ENCODE measurements at regions not wholly inside any gene's neighbourhood (a gene's known extent, or its start where the extent isn't known, plus 50 kb on each side); places are given as distances from the start of the nearest gene placed in this dataset.

DNA sequence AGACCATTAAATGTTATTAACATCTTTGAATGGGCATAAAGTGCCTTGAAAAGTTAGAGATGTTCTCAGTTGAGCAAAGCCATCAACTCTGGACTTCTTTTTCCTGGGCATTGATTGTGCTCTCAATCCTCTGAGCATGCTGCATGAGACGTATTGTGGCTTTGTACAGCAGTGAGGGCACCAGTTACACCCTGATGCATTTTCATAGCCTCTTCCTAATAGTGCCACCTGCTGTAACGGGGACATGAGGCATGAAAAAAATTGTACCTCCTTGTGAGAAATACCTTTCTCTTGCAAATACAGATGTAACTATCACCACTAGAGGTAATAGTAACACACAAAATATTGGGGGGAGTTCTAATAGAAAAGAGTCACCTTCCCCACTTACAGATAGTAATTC, 697.5 kb downstream of the TMEM182 start:
- DNase-seq, result no peak
- Histone ChIP-seq H3K4me3 (ENCODE audit: low read length) (no peak overlapping the region), H3K9ac (ENCODE audit: extremely low read depth, low read length, poor library complexity, severe bottlenecking) (no peak overlapping the region), H3K27ac (ENCODE audit: low read depth, low read length) (no peak overlapping the region), H3K9me3 (ENCODE audit: control insufficient read depth, low read length) (peaks cover 7% of the 10 kb centered on the region), H3K36me3 (ENCODE audit: control insufficient read depth, insufficient read depth, low read length) (no peaks in the 10 kb centered on the region), H3K4me1 (ENCODE audit: control insufficient read depth, insufficient read depth, low read length) (no peaks in the 10 kb centered on the region), H3K27me3 (ENCODE audit: control insufficient read depth, insufficient read depth, low read length, poor library complexity, severe bottlenecking) (no peaks in the 10 kb centered on the region)
- Mint-ChIP-seq H3K27me3 (ENCODE audit: insufficient read depth) (no peaks in the 10 kb centered on the region), H3K27ac (no peak overlapping the region), H3K9me3 (no peaks in the 10 kb centered on the region), H3K4me3 (no peak overlapping the region), H3K36me3 (ENCODE audit: low read depth) (no peaks in the 10 kb centered on the region), H3K4me1 (no peaks in the 10 kb centered on the region)
- WGBS, 2 experiments (ENCODE audit: insufficient coverage in 1 of 2, insufficient read length in 1 of 2), result 60 to 76% methylated on average over 1 to 2 of the region's 2 CpGs
- TF ChIP-seq, protein P1, sequence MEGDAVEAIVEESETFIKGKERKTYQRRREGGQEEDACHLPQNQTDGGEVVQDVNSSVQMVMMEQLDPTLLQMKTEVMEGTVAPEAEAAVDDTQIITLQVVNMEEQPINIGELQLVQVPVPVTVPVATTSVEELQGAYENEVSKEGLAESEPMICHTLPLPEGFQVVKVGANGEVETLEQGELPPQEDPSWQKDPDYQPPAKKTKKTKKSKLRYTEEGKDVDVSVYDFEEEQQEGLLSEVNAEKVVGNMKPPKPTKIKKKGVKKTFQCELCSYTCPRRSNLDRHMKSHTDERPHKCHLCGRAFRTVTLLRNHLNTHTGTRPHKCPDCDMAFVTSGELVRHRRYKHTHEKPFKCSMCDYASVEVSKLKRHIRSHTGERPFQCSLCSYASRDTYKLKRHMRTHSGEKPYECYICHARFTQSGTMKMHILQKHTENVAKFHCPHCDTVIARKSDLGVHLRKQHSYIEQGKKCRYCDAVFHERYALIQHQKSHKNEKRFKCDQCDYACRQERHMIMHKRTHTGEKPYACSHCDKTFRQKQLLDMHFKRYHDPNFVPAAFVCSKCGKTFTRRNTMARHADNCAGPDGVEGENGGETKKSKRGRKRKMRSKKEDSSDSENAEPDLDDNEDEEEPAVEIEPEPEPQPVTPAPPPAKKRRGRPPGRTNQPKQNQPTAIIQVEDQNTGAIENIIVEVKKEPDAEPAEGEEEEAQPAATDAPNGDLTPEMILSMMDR (conservative IDR thresholded peaks at IDR 0.05), result peak; percentile 10

DNA sequence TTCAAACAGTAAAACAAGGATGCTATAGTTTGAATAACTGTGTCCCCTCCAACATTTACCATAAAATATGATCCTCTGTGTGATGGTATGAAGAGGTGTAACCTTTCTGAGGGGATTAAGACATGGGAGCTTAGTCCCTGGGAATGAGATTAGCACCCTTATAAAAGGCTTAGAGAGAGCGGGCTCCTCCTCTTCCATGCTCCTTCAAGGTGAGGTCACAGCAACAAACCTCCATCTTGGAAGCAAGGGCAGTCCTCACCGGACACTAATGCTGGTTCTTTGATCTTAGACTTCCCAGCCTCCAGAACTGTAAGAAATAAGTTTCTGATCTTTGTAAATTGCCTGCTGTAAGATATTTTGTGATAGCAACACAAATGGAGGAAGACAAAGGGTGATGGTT, 700.3 kb downstream of the TMEM182 start:
- TF ChIP-seq, protein P1 (conservative IDR thresholded peaks at IDR 0.05), result no peak
- peaks cover 5% of the 10 kb centered on the region for H3K4me1 Mint-ChIP-seq
- H3K27ac Mint-ChIP-seq, result no peak overlapping the region
- WGBS, 2 experiments (ENCODE audit: insufficient coverage in 1 of 2, insufficient read length in 1 of 2), result 92 to 95% methylated on average over 2 of the region's 2 CpGs
- Histone ChIP-seq H3K27me3 (ENCODE audit: control insufficient read depth, insufficient read depth, low read length, poor library complexity, severe bottlenecking) (no peaks in the 10 kb centered on the region), H3K9ac (ENCODE audit: extremely low read depth, low read length, poor library complexity, severe bottlenecking) (no peak overlapping the region), H3K4me3 (ENCODE audit: low read length) (no peak overlapping the region), H3K4me1 (ENCODE audit: control insufficient read depth, insufficient read depth, low read length) (no peaks in the 10 kb centered on the region), H3K9me3 (ENCODE audit: control insufficient read depth, low read length) (peaks cover 7% of the 10 kb centered on the region), H3K27ac (ENCODE audit: low read depth, low read length) (no peak overlapping the region), H3K36me3 (ENCODE audit: control insufficient read depth, insufficient read depth, low read length) (no peaks in the 10 kb centered on the region)
- no peaks in the 10 kb centered on the region for H3K27me3 Mint-ChIP-seq (ENCODE audit: insufficient read depth)
- no peak for DNase-seq
- peaks cover 2% of the 10 kb centered on the region for H3K9me3 Mint-ChIP-seq
- H3K36me3 Mint-ChIP-seq (ENCODE audit: low read depth), result no peaks in the 10 kb centered on the region
- H3K4me3 Mint-ChIP-seq, result no peak overlapping the region

- Mint-ChIP-seq H3K27ac (no peak overlapping the region), H3K9me3 (peaks cover 2% of the 10 kb centered on the region), H3K4me1 (peaks cover 5% of the 10 kb centered on the region), H3K27me3 (ENCODE audit: insufficient read depth) (no peaks in the 10 kb centered on the region), H3K36me3 (ENCODE audit: low read depth) (no peaks in the 10 kb centered on the region), H3K4me3 (no peak overlapping the region)
- Histone ChIP-seq H3K4me3 (ENCODE audit: low read length) (no peak overlapping the region), H3K9me3 (ENCODE audit: control insufficient read depth, low read length) (peaks cover 7% of the 10 kb centered on the region), H3K4me1 (ENCODE audit: control insufficient read depth, insufficient read depth, low read length) (no peaks in the 10 kb centered on the region), H3K36me3 (ENCODE audit: control insufficient read depth, insufficient read depth, low read length) (no peaks in the 10 kb centered on the region), H3K27me3 (ENCODE audit: control insufficient read depth, insufficient read depth, low read length, poor library complexity, severe bottlenecking) (no peaks in the 10 kb centered on the region), H3K9ac (ENCODE audit: extremely low read depth, low read length, poor library complexity, severe bottlenecking) (no peak overlapping the region), H3K27ac (ENCODE audit: low read depth, low read length) (no peak overlapping the region)
- DNase-seq, result no peak
- WGBS, 2 experiments (ENCODE audit: insufficient coverage in 1 of 2, insufficient read length in 1 of 2), result 90 to 95% methylated on average over 2 of the region's 2 CpGs
- TF ChIP-seq, protein P1 (conservative IDR thresholded peaks at IDR 0.05), result no peak
These were observed 700.9 kb downstream of the TMEM182 start for GRCh38 chr2:103462712-103463111.

Data from endodermal cell (in vitro differentiated cells).